ENCODE measurements at regions not wholly inside any gene's neighbourhood (a gene's known extent, or its start where the extent isn't known, plus 50 kb on each side); places are given as distances from the start of the nearest gene placed in this dataset.

- TF ChIP-seq, protein P1, sequence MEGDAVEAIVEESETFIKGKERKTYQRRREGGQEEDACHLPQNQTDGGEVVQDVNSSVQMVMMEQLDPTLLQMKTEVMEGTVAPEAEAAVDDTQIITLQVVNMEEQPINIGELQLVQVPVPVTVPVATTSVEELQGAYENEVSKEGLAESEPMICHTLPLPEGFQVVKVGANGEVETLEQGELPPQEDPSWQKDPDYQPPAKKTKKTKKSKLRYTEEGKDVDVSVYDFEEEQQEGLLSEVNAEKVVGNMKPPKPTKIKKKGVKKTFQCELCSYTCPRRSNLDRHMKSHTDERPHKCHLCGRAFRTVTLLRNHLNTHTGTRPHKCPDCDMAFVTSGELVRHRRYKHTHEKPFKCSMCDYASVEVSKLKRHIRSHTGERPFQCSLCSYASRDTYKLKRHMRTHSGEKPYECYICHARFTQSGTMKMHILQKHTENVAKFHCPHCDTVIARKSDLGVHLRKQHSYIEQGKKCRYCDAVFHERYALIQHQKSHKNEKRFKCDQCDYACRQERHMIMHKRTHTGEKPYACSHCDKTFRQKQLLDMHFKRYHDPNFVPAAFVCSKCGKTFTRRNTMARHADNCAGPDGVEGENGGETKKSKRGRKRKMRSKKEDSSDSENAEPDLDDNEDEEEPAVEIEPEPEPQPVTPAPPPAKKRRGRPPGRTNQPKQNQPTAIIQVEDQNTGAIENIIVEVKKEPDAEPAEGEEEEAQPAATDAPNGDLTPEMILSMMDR (conservative IDR thresholded peaks at IDR 0.05; ENCODE audit: control insufficient read depth, insufficient read depth, low read depth, low read length): no peak
- DNase-seq (ENCODE audit: low read depth): no peak
- H3K4me3 ChIP-seq (ENCODE audit: control insufficient read depth, low read depth, low read length): no peak overlapping the region
Observed at GRCh38 chr4:14596904-14597303, 405.4 kb upstream of the CPEB2 start.

DNA sequence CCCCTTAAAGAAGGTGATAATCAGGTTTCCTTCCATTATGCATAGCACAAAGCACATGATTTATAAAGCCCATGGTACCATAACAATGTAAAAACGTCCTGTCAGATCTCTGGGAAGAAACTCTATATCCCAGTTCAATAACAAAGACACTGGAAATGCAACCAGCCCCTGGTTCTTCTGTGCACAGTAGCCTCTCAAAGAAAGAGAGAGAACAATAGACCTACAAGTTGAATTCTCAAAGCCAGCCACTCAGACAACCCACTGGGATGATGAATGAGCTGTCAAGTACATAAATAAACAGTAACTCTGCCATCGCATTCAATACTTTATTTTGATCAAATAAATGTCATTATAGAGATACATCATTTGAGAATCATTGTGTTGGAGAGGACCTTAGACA lies 400.1 kb upstream of the CPEB2 start:
- no peak for DNase-seq (ENCODE audit: low read depth)
- no peak overlapping the region for H3K4me3 ChIP-seq (ENCODE audit: control insufficient read depth, low read depth, low read length)
- TF ChIP-seq, protein P1 (conservative IDR thresholded peaks at IDR 0.05; ENCODE audit: control insufficient read depth, insufficient read depth, low read depth, low read length): no peak

DNA sequence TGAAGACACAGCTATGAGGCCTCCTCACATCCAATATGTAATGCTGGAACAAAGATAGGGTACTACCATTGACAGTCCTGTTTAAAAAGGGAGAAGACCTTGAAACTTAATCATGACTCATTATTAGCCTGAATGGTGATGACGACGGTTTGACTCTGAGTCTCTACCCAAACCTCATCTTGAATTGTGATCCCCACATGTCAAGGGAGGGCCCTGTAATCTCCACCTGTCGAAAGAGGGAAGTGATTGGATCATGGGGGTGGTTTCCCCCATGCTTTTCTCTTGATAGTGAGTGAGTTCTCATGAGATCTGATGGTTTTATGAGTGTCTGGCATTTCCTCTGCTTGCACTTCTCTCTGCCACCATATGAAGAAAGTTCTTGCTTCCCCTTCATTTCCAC lies 395.3 kb upstream of the CPEB2 start:
- peak; percentile 19 for DNase-seq (ENCODE audit: low read depth)
- no peak overlapping the region for H3K4me3 ChIP-seq (ENCODE audit: control insufficient read depth, low read depth, low read length)
- TF ChIP-seq, protein P1 (conservative IDR thresholded peaks at IDR 0.05; ENCODE audit: control insufficient read depth, insufficient read depth, low read depth, low read length): no peak

- TF ChIP-seq, protein P1 (conservative IDR thresholded peaks at IDR 0.05; ENCODE audit: control insufficient read depth, insufficient read depth, low read depth, low read length): no peak
- no peak overlapping the region for H3K4me3 ChIP-seq (ENCODE audit: control insufficient read depth, low read depth, low read length)
- DNase-seq (ENCODE audit: low read depth): peak; percentile 69
Observed at GRCh38 chr4:14607578-14607977, 394.7 kb upstream of the CPEB2 start.

GRCh38 chr4:14608630-14609029 lies 393.7 kb upstream of the CPEB2 start:
- no peak for DNase-seq (ENCODE audit: low read depth)
- TF ChIP-seq, protein P1 (conservative IDR thresholded peaks at IDR 0.05; ENCODE audit: control insufficient read depth, insufficient read depth, low read depth, low read length): no peak

GRCh38 chr4:14614840-14615239 lies 387.4 kb upstream of the CPEB2 start:
- H3K4me3 ChIP-seq (ENCODE audit: control insufficient read depth, low read depth, low read length): no peak overlapping the region
- TF ChIP-seq, protein P1 (conservative IDR thresholded peaks at IDR 0.05; ENCODE audit: control insufficient read depth, insufficient read depth, low read depth, low read length): no peak
- DNase-seq (ENCODE audit: low read depth): no peak

More at GRCh38 chr4:14608630-14609029, 393.7 kb upstream of the CPEB2 start:
- no peak overlapping the region for H3K4me3 ChIP-seq (ENCODE audit: control insufficient read depth, low read depth, low read length)

- no peak overlapping the region for H3K4me3 ChIP-seq (ENCODE audit: control insufficient read depth, low read depth, low read length)
- DNase-seq (ENCODE audit: low read depth): no peak
- TF ChIP-seq, protein P1 (conservative IDR thresholded peaks at IDR 0.05; ENCODE audit: control insufficient read depth, insufficient read depth, low read depth, low read length): no peak
Observed at GRCh38 chr4:14615671-14616070, 386.6 kb upstream of the CPEB2 start.

Data from fibroblast of mammary gland (primary cell).